HG03378 (cell line): ENCODE measurements at regions not wholly inside any gene's neighbourhood (a gene's known extent, or its start where the extent isn't known, plus 50 kb on each side); places are given as distances from the start of the nearest gene placed in this dataset.
"Not testable (repeated sequence)": the region's sequence is repeated elsewhere in the genome, so short reads cannot be mapped to it uniquely, and the experiment has no call there.

Experiments used
- ATAC-seq: cut with Tn5 transposase; IDR thresholded peaks from one replicate; pipeline ENCODE4 v1.9.1; 2021; ENCODE audit warnings: mild to moderate bottlenecking, moderate library complexity; ENCODE audit not compliant: unreplicated experiment

DNA sequence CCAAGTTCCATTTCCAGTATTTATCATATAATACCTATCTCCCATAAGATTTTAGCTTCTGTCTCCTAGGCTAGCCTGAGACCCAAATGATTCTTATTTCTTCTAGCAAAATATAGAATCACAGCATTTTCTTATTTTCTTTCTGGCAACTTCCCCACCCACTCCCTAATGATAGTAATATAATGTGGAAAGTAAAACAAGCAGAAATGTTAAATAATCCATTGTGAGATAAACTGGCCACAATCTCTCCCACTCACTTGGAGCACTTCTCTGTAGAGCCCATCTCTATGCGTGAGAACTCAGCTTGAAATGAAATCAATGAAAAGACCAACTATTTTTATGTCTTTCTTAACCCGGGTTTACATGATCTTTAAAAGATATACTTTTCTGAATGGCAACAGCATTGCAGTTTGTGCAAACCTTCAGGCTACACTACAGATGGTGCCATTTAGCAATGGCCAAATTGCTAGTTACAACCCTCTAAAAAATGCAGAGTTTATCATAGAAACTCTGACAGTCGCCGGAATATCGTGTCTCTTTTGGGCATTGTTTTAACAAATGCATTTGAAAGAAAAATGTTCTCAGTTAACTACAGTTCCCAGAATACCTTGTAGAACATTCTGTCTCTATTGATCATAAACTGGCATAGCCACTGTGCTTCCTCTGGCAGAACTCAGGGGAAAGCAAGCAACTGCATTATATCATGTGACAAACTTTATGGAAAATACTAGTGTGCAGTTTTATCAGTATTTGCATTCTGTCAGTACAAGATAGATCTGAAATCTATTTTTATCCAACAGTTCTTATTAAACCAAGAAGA, 1407.4 kb upstream of the ZEB2 start:
- no peak for ATAC-seq

DNA sequence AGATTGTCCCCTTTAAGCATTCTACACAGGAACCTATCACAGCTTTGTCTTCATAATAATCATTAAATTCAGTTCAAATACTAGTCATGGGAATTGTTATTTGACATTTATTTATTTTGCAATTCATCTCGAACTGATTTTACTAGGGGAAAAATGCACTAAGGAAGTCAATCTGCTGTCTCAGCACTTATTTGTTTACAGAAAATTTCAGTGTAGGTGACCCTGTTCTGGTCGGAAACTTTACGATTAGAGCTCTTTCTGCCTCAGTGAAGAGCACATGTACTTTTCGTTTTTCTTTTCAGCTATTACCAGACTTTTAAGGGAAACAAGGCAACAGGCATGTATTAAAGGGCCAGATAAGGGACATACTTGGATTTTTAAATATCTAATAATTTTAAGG, 1405.7 kb upstream of the ZEB2 start:
- no peak for ATAC-seq

DNA sequence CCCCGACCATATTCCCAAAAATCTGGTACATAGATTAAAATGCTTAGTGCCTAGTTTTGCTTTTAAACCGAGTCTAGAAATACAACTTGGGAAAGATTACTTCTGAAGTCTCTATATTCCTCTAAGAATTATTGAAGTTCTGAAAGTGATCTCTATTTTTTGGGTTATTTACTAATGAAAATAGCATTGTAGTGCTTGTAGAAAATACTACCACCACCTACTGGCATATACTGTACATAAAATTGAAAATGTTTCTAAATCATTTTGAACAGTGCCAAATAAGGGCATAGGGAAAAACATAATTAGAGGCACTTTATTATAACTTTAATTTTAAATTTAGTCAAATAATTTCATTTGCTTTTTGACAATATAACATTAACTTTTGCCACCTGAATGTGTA, 1399.6 kb upstream of the ZEB2 start:
- ATAC-seq: no peak

DNA sequence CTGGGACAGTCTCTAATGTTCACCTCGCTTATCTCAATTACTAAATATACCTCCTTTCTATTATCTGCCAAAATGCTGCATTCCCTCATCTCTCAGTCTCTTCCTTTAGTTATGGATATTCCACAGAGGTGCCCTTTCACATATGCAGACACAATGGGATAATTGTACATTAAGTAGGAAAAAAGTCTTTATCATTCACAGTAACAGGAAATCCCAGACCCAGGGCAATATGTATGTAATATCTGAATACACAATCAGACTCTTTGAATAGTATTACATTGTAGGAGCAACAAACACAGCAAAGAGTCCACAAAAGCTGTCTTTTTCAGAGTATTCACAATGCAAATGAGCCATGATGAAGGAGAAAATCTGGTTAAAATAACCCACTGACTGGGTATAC, 1399.0 kb upstream of the ZEB2 start:
- no peak for ATAC-seq

DNA sequence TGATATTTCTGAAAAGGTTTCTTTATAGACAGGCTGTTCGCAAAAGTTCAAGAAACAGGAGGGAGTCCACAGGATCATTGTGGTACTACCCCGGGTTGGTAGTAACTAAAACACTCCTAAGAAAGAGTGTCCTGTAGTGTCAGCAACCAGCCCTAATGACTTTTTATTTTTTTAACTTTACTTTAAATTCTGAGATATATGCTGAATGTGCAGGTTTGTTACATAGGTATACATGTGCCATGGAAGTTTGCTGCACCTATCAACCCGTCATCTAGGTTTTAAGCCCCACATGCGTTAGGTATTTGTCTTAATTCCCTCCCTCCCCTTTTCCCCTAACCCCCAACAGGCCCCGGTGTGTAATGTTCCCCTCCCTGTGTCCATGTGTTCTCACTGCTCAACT, 1396.9 kb upstream of the ZEB2 start:
- no peak for ATAC-seq

DNA sequence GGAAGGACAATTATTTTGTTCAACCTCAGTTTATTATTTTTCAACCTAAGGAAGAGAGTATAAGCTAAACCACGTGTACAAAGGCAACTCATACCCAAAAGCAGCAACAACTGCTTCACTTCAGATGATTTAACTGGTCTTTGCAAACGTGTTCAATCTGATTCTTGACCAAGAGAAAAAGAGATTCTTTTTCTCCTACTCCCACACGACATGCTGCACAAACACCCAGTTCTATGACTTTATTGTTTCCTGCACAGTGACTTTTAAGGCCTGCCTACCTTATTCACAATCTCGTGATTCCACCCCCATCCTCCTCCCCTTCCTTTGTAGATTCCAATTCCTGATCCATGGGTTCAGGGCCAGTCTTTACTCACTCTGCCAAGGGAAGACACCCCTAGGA, 1394.8 kb upstream of the ZEB2 start:
- no peak for ATAC-seq

DNA sequence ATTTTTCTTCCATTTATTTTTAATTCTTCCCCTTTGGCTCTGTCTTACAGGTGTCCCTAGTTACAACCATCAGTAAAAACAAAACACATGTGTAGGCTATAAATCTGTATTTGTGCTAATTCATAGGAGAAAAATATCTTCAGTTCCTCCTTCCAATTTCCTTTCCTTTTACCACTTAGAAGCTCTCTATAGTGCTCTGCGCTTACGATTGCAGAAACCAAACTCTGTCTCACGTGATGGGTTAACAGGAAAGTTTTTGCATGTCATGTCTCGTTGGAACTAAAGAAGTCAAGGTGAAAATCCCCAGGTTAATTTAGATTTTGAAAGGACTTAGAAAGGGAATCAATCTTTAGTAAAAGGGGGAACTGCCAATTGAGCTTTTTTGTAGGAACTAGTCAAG, 1390.5 kb upstream of the ZEB2 start:
- peak; percentile 63 for ATAC-seq

DNA sequence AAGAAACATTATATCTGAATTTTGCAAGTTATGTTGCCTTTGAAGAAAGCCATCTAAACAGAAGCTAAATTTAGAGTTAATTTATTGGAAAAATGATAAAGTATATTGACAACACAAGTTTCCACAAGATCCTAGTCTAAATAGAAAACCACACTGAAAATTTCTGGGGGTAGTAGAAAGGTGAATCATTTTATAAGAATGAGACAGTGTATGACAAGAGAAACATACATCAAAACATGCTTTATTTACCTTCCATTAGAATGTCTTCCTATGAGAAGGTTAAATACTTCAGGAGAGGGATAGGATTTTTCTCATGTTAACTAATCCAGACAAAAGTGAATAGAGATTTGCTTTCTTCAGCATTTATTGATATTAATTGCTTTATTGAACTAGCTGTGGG, 1389.8 kb upstream of the ZEB2 start:
- ATAC-seq: no peak

DNA sequence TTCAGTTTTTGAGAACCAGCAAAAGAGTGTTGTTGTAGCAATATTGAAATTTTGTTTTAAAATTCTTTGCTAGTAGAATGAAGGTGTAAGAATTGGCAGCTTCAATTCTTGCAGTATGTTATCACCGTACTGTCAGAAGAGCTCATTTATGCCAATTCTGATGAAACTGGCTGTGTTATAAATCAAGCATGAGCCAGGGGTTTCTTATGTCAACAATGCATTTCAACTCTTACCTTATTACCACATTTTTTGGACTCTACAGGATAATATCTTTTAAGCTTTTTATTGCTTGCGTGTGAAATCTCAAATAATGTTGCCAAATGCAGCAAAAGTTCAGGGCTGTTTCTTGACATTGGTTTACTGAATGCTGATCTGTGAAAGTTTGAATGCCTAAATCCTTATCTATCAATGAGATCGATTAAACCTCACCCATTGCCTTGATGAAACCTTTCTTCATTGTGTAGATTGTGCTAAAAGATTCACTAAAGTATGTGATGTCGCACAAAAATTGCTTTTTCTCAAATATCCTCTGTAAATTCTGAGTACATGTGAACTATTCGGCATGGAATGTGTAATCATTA, 1389.3 kb upstream of the ZEB2 start:
- no peak for ATAC-seq

DNA sequence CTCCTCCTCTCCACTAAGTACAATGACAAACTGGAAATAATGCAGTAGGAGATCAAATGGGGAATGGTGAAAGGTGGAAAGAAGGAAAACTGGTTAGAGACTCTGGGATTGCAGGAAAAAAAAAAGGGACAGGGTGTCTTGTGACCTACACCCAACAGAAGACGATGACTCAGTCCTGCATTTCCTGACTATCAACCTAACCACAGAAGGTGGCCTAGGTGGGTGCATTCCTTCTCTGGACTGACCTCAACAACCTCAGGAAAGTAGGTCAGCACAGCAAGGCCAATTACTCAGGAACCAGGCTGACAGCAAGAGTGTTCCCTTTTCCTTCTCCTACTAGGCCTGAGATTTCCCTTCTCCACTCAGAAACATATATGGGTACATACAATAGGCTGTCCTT, 1386.4 kb upstream of the ZEB2 start:
- ATAC-seq: no peak

DNA sequence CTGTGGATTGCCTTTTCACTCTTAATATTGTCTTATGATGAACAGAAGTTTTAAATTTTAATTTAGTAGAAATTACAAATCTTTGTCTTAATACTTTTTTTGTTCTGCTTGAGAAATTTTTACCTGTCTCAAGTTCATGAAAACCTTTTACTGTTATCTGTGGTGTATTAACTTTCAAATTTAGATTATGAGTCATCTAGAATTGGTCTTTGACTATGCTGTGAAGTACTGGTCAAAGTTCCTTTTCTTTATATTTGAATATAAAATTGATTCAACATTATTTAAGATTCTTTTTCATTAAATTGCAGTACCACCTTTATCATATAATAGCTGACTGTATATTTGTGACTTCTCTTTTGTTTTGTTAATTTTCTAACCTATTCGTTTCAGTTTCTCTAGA, 1385.5 kb upstream of the ZEB2 start:
- ATAC-seq: no peak

DNA sequence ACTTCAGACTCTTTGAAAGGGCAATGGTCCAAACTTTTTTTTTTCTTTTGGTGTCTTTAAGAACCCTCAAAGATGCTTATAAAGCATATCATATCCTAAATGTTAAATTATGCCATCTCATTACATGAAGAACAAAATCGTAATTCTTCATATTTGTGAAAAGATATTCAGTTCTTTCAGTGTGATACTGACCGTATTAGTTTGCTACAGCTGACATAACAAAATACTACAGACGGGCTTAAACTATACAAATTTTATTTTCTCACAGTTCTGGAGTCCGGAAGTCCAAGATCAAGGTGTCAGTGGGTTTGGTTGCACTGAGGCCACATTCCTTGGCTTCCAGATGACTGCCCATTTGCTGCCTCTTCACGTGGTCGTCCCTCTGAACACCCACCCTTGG, 1377.2 kb upstream of the ZEB2 start:
- no peak for ATAC-seq

DNA sequence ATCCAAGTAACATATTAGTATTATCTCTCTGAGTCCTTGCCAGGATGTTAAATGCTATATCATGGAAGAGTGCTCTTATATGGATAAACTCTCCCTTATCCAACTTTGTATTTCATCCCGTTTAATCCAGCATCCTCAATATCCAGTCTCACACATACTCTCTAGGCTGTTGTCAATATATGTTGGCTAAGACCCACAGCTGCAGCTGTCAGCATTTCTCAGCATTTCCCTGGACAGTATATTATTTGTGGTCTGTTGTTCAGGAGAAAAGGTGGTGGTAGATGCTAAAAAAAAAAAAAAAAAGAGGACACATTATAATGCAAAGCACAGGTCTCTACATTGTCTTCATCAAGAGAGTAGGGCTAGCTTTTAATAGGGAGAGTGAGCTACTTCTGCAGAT, 1368.0 kb upstream of the ZEB2 start:
- ATAC-seq: no peak

DNA sequence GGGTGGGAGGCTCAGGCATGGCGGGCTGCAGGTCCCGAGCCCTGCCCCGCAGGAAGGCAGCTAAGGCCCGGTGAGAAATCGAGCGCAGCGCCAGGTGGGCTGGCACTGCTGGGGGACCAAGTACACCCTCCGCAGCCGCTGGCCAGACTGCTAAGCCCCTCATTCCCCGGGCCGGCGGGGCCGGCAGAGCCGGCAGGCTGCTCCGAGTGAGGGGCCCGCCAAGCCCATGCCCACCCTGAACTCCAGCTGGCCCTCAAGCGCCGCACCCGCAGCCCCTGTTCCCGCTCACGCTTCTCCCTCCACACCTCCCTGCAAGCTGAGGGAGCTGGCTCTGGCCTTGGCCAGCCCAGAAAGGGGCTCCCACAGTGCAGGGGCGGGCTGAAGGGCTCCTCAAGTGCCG, 1361.1 kb upstream of the ZEB2 start:
- ATAC-seq: not testable (repeated sequence)

DNA sequence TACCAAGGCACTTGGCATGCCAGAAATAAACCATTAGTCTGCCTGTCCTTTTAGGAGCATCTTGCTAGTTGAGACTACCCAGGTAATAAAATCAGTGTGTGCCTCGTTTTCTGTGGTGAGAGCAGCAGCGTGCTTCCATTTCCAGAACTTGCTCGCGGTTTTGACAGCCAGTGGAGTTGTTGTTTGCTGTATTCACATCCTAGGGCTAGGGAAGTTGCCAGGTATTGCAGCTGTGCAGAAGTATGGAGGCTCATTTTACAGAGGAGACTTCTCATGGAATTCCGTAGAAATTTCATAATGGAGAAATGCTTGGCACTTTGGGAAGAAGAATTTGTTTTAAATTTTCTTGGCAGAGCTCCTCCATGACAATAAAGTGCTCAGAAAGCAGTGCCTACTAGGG, 1355.1 kb upstream of the ZEB2 start:
- no peak for ATAC-seq

DNA sequence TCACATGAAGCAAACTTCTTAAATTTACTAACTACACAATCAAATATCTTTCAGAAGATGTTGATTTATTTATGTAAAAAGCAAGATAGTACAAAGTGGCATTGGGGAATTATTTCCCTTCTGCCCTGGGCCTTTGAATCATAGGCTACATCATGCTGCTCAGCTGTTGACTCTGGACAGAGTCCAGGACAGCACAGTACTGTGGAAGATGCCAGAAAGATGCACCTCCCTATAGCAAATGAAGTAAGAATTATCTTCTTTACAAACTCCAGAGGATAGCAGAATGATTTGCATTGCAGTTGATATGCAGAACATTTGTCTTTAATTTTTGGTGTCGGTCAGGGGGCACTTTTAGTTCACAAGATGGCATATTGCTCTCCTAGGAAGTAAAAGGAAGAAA, 1354.5 kb upstream of the ZEB2 start:
- ATAC-seq: no peak

DNA sequence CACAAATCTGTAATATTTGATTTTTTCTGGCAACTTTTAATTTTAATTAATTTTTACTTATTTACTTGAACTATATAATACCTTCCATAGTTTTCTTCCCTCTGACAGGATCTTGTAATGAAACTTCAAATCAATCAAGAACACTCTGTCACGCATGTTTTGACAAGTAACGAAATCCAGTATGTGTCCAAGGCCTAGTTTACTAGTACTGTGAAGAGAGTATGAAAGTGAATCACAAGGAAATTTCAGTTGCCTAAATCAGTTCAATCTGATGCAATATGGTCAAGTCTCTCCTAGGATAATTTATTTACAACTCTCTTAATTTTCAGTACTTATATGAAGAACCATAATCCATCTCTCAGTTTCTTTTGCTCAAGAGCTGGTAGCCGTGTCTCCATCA, 1344.6 kb upstream of the ZEB2 start:
- no peak for ATAC-seq

DNA sequence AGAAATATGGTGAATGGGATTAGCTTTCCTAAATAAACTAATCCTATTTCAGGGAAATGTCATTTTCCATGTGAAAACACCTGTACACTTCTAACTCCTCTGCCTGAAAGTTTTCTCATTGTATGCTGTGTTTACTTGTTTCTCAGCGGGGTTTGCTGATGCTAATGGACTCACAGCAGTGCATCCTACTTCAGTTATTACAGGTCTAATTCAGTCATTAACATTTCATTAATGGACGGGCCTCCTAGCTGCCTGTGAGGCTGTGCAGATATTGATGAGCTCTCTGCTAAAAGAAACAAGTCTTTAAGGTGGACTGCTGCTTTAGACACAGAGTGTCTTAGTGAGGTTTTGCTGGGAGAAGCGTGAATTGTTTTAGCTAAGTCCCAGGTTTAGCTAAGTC, 1342.0 kb upstream of the ZEB2 start:
- ATAC-seq: no peak

DNA sequence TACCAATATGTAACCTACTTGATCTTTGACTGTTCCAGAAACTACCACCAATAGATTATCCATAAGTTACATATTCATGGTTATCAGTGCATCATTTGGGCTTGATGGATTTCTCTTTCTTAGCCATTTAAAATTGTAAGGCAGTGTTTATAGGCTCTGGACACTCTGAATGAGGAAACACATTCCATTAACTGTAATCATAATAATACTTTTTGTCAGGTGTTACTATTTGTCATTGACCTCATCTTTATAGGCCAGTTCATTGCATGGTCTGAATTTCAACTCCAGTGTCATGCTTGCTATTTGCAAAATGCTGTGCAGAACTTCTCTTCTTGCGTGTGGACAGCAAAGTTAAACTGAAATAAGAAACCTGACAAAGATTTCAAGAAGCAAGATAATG, 1340.2 kb upstream of the ZEB2 start:
- no peak for ATAC-seq

DNA sequence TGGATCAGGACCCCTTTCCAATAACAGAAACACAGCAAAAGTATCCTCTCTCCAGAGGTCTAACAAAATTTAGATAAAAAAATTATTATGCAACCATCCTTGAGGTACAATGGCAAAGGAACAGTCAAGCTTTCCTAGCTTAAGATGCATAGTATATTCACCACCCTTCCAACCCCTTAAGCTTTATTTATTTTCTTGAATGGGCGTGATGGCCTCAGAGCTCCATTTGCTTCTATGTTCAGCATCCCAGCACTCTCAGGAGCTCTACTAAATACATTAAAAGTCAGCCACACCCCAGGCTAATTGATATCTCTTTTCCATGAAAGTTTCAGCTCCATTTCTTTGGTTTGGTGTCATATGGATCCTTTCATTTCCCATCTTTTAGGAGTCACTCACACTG, 1335.2 kb upstream of the ZEB2 start:
- ATAC-seq: no peak

DNA sequence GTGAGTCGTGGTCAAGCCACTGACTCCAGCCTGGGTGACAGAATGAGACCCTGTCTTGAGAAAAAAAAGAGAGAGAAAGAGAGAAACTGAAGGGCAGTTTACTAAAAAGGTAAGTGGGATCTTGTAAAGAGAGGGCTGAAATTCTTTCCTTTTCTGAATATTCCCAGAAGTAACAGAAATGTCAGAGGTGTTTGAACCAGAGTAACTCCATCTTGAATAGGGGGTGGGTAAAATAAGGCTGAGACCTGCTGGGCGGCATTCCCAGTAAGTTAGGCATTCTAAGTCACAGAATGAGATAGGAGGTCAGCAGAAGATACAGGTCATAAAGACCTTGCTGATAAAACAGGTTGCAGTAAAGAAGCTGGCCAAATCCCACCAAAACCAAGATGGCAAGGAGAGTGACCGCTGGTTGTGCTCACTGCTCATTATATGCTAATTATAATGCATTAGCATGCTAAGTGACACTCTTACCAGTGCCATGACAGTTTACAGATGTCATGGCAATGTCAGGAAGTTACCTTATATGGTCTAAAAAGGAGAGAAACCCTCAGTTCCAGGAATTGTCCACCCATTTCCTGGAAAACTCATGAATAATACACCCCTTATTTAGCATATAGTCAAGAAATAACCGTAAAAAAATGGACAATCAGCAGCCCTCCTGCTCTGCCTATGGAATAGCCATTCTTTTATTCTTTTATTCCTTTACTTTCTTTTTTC, 1334.3 kb upstream of the ZEB2 start:
- no peak for ATAC-seq

DNA sequence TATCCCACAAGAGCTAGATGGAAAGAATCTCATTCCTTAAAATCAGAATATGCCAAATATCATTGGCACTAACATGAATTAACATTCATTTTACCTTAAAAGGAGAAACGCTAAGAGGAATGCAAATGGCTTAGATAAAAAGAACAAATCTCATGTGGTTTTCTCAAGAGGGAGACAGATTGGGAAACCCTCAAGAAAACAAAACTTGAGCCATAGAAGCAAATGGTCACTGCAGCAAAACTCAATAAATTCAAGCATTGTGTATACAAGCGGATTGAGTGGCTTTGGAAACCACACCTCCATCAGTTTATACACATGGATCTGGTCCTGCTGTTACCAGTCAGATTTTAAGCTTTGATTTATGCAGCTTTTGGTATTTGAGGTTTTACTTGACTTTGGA, 1331.8 kb upstream of the ZEB2 start:
- no peak for ATAC-seq
